ENCODE measurements at regions not wholly inside any gene's neighbourhood (a gene's known extent, or its start where the extent isn't known, plus 50 kb on each side); places are given as distances from the start of the nearest gene placed in this dataset.
"Not testable (repeated sequence)": the region's sequence is repeated elsewhere in the genome, so short reads cannot be mapped to it uniquely, and the experiment has no call there.

GRCh38 chr15:98104386-98105151, 144.1 kb downstream of the ARRDC4 start:
- H3K9me3 Mint-ChIP-seq; DNase-seq; H3K27ac Mint-ChIP-seq; H3K4me3 Mint-ChIP-seq; POLR2A ChIA-PET; H3K4me1 Mint-ChIP-seq; H3K27me3 Mint-ChIP-seq; CTCF ChIA-PET; H3K36me3 Mint-ChIP-seq (ENCODE audit: low read depth): not testable (repeated sequence)

- H3K27me3 Mint-ChIP-seq; H3K4me3 Mint-ChIP-seq; DNase-seq; H3K27ac Mint-ChIP-seq; POLR2A ChIA-PET; CTCF ChIA-PET; H3K36me3 Mint-ChIP-seq (ENCODE audit: low read depth); H3K4me1 Mint-ChIP-seq; H3K9me3 Mint-ChIP-seq: not testable (repeated sequence)
Observed at GRCh38 chr15:98106615-98107194, 146.2 kb downstream of the ARRDC4 start.

- Mint-ChIP-seq H3K27me3 (no peaks in the 10 kb centered on the region), H3K4me1 (no peaks in the 10 kb centered on the region), H3K4me3 (no peak overlapping the region), H3K27ac (no peak overlapping the region), H3K36me3 (ENCODE audit: low read depth) (no peaks in the 10 kb centered on the region), H3K9me3 (no peaks in the 10 kb centered on the region)
- ChIA-PET CTCF (no interaction called here), POLR2A (no interaction called here)
- DNase-seq: no peak
Observed at GRCh38 chr15:98111806-98112205, 151.3 kb downstream of the ARRDC4 start.

GRCh38 chr15:98113327-98113726, 152.8 kb downstream of the ARRDC4 start:
- no peak overlapping the region for H3K27ac Mint-ChIP-seq
- no peaks in the 10 kb centered on the region for H3K27me3 Mint-ChIP-seq
- ChIA-PET CTCF (no interaction called here), POLR2A (no interaction called here)
- H3K9me3 Mint-ChIP-seq: no peaks in the 10 kb centered on the region
- H3K36me3 Mint-ChIP-seq (ENCODE audit: low read depth): no peaks in the 10 kb centered on the region
- H3K4me3 Mint-ChIP-seq: no peak overlapping the region
- no peak for DNase-seq
- H3K4me1 Mint-ChIP-seq: no peaks in the 10 kb centered on the region

GRCh38 chr15:98120561-98120960, 160.1 kb downstream of the ARRDC4 start:
- Mint-ChIP-seq H3K4me3 (no peak overlapping the region), H3K36me3 (ENCODE audit: low read depth) (no peaks in the 10 kb centered on the region), H3K27ac (no peak overlapping the region), H3K27me3 (no peaks in the 10 kb centered on the region), H3K4me1 (no peaks in the 10 kb centered on the region), H3K9me3 (no peaks in the 10 kb centered on the region)
- DNase-seq: no peak
- ChIA-PET POLR2A (no interaction called here), CTCF (no interaction called here)

- no peak for DNase-seq
- Mint-ChIP-seq H3K27ac (no peak overlapping the region), H3K27me3 (no peaks in the 10 kb centered on the region), H3K4me1 (no peaks in the 10 kb centered on the region), H3K9me3 (no peaks in the 10 kb centered on the region), H3K36me3 (ENCODE audit: low read depth) (no peaks in the 10 kb centered on the region), H3K4me3 (no peak overlapping the region)
- ChIA-PET POLR2A (no interaction called here), CTCF (no interaction called here)
Observed at GRCh38 chr15:98121536-98121935, 161.0 kb downstream of the ARRDC4 start.

- ChIA-PET POLR2A (no interaction called here), CTCF (no interaction called here)
- no peak for DNase-seq
- H3K27ac Mint-ChIP-seq: no peak overlapping the region
- no peak overlapping the region for H3K4me3 Mint-ChIP-seq
- no peaks in the 10 kb centered on the region for H3K27me3 Mint-ChIP-seq
- no peaks in the 10 kb centered on the region for H3K4me1 Mint-ChIP-seq
- no peaks in the 10 kb centered on the region for H3K36me3 Mint-ChIP-seq (ENCODE audit: low read depth)
- H3K9me3 Mint-ChIP-seq: no peaks in the 10 kb centered on the region
Observed at GRCh38 chr15:98121957-98122356, 161.5 kb downstream of the ARRDC4 start.

- Mint-ChIP-seq H3K36me3 (ENCODE audit: low read depth) (no peaks in the 10 kb centered on the region), H3K27me3 (no peaks in the 10 kb centered on the region), H3K4me3 (no peak overlapping the region), H3K27ac (no peak overlapping the region), H3K4me1 (no peaks in the 10 kb centered on the region), H3K9me3 (no peaks in the 10 kb centered on the region)
- no peak for DNase-seq
- ChIA-PET POLR2A (no interaction called here), CTCF (no interaction called here)
Observed at GRCh38 chr15:98123297-98123696, 162.8 kb downstream of the ARRDC4 start.

- Mint-ChIP-seq H3K36me3 (ENCODE audit: low read depth) (no peaks in the 10 kb centered on the region), H3K27me3 (no peaks in the 10 kb centered on the region), H3K27ac (no peak overlapping the region), H3K9me3 (no peaks in the 10 kb centered on the region), H3K4me1 (no peaks in the 10 kb centered on the region), H3K4me3 (no peak overlapping the region)
- CTCF ChIA-PET: no interaction called here
- POLR2A ChIA-PET: no interaction called here
- no peak for DNase-seq
Observed at GRCh38 chr15:98123834-98124233, 163.3 kb downstream of the ARRDC4 start.

GRCh38 chr15:98124581-98124980, 164.1 kb downstream of the ARRDC4 start:
- Mint-ChIP-seq H3K27ac (no peak overlapping the region), H3K36me3 (ENCODE audit: low read depth) (no peaks in the 10 kb centered on the region), H3K27me3 (no peaks in the 10 kb centered on the region), H3K4me1 (no peaks in the 10 kb centered on the region), H3K9me3 (no peaks in the 10 kb centered on the region), H3K4me3 (no peak overlapping the region)
- ChIA-PET POLR2A (no interaction called here), CTCF (no interaction called here)
- DNase-seq: no peak

GRCh38 chr15:98126326-98127085, 166.0 kb downstream of the ARRDC4 start:
- Mint-ChIP-seq H3K27ac (no peak overlapping the region), H3K36me3 (ENCODE audit: low read depth) (no peaks in the 10 kb centered on the region), H3K9me3 (no peaks in the 10 kb centered on the region), H3K4me1 (no peaks in the 10 kb centered on the region), H3K4me3 (no peak overlapping the region), H3K27me3 (peaks cover 2% of the 10 kb centered on the region)
- DNase-seq: no peak
- POLR2A ChIA-PET: no interaction called here
- CTCF ChIA-PET: no interaction called here

GRCh38 chr15:98127586-98127985, 167.1 kb downstream of the ARRDC4 start:
- H3K27me3 Mint-ChIP-seq: peaks cover 3% of the 10 kb centered on the region
- no peaks in the 10 kb centered on the region for H3K4me1 Mint-ChIP-seq

GRCh38 chr15:98131924-98132323, 171.4 kb downstream of the ARRDC4 start:
- Mint-ChIP-seq H3K9me3 (no peaks in the 10 kb centered on the region), H3K4me1 (no peaks in the 10 kb centered on the region), H3K27ac (no peak overlapping the region), H3K4me3 (no peak overlapping the region), H3K27me3 (peaks cover 7% of the 10 kb centered on the region), H3K36me3 (ENCODE audit: low read depth) (no peaks in the 10 kb centered on the region)
- CTCF ChIA-PET: no interaction called here
- POLR2A ChIA-PET: no interaction called here
- no peak for DNase-seq

More at GRCh38 chr15:98127586-98127985, 167.1 kb downstream of the ARRDC4 start:
- CTCF ChIA-PET: no interaction called here
- POLR2A ChIA-PET: no interaction called here
- no peaks in the 10 kb centered on the region for H3K9me3 Mint-ChIP-seq
- H3K4me3 Mint-ChIP-seq: no peak overlapping the region
- no peaks in the 10 kb centered on the region for H3K36me3 Mint-ChIP-seq (ENCODE audit: low read depth)
- DNase-seq: no peak
- no peak overlapping the region for H3K27ac Mint-ChIP-seq

GRCh38 chr15:98134905-98135304, 174.4 kb downstream of the ARRDC4 start:
- H3K9me3 Mint-ChIP-seq: no peaks in the 10 kb centered on the region
- POLR2A ChIA-PET: no interaction called here
- CTCF ChIA-PET: no interaction called here
- H3K4me1 Mint-ChIP-seq: peaks cover 9% of the 10 kb centered on the region
- peaks cover 7% of the 10 kb centered on the region for H3K27me3 Mint-ChIP-seq
- no peak for DNase-seq
- no peak overlapping the region for H3K27ac Mint-ChIP-seq
- no peak overlapping the region for H3K4me3 Mint-ChIP-seq
- no peaks in the 10 kb centered on the region for H3K36me3 Mint-ChIP-seq (ENCODE audit: low read depth)

Measured in activated CD4-positive, alpha-beta T cell treated with anti-CD3 and anti-CD28 coated beads, Interleukin-2, amount 10 ng/mL, durations not matched to agents 7 days and 5 days (primary cell).